ENCODE measurements at regions not wholly inside any gene's neighbourhood (a gene's known extent, or its start where the extent isn't known, plus 50 kb on each side); places are given as distances from the start of the nearest gene placed in this dataset.

DNA sequence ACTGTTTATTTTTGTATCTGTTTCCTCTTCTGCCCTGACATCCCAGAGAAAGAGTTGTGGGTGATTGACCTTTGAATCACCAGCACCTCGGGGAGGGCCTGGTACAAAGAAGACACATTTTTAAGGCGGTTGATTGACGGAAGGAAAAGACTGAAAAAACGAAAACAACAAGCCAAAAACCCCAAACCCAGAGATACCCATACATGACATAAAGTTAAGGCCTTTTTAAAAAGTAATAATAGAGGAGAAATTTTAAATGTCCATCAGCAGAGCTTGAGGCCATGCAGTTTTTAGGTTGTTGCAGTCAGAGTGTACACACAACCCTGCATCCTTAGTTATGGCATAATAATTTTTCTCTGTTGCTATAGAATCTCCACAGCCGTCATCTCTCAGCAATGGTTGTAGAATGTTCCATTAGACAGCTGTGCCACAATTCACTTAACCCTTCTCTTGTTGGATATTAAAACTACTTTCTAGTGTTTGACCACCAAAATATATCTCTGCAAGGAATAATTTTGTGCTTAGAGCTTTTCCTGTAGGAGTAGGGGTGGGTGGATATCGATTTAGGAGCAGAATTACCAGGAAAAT, 110.2 kb downstream of the GNL3L start:
- ChIA-PET CTCF (ENCODE audit: low intra/inter-chr PET ratio) (no interaction called here), POLR2A (interaction anchor here (0.8 to 1.2 kb wide), 4 partner anchors 53 to 360 kb away, joined by 3 to 4 read pairs (median 3); partner anchors contain the start of genes APEX2 and GNL3L)
- no peaks in the 10 kb centered on the region for H3K27me3 ChIP-seq (ENCODE audit: control insufficient read depth in 2 of 2, insufficient read depth in 2 of 2, low read length in 2 of 2)
- no peaks in the 10 kb centered on the region for H4K20me1 ChIP-seq (replicated peaks; ENCODE audit: control insufficient read depth, insufficient read depth, low read length)
- peaks cover 2 to 3% of the 10 kb centered on the region in 2 experiments; a peak in 3 of 5 replicates for H3K4me1 ChIP-seq (replicated peaks in 1 of 2; ENCODE audit: control insufficient read depth in 2 of 2, insufficient read depth in 2 of 2, low read length in 2 of 2)
- WGBS (ENCODE audit: insufficient coverage, low coverage, missing lambda C conversion rate) = 17% methylated on average over 5 of the region's 6 CpGs
- peak overlapping the region; percentile 97 for H2AFZ ChIP-seq (ENCODE audit: low read depth, low read length)
- DNase-seq (ENCODE audit: extremely low read depth in 1 of 4, low spot score in 3 of 4) (peak in 1 of 4 experiments; percentile 3), ATAC-seq (no peak), FAIRE-seq (no peak)
- peak overlapping the region; percentile 75 to 92 for H3K9ac ChIP-seq (ENCODE audit: insufficient read depth in 1 of 2, low read depth in 2 of 2, low read length in 2 of 2)
- peak overlapping the region; percentile 85 for H3K4me2 ChIP-seq (ENCODE audit: insufficient read depth, low read length)
- no peaks in the 10 kb centered on the region; the same call in 1 of the 2 replicates for H3K9me3 ChIP-seq (replicated peaks; ENCODE audit: control insufficient read depth, insufficient read depth, low read depth, low read length)
- no peaks in the 10 kb centered on the region for H3K79me2 ChIP-seq (ENCODE audit: control insufficient read depth, insufficient read depth, low read length)
- BruUV-seq (replicated peaks) = no TSS peak
- intact Hi-C loops (cut with micrococcal nuclease) = loop anchor here (10.0 kb wide), 1 partner anchor 415 kb away; no protein-coding TSS in a partner anchor
- in situ Hi-C loops (cut with MboI) = loop anchor here (25.0 kb wide), 1 partner anchor 422 kb away; no protein-coding TSS in a partner anchor
- no peaks in the 10 kb centered on the region for H3K36me3 ChIP-seq (ENCODE audit: control insufficient read depth, insufficient read depth, low read length)
- no peaks in the 10 kb centered on the region for H3K9me1 ChIP-seq (ENCODE audit: control insufficient read depth, insufficient read depth, low read length)
- peak overlapping the region; percentile 55 for H3K4me3 ChIP-seq
- peak overlapping the region; percentile 99 for H3K27ac ChIP-seq (ENCODE audit: extremely low read depth, low read depth, low read length)
- TF ChIP-seq ZFX (CRISPR knock-in tag; IDR thresholded peaks at IDR 0.05) (peak; percentile 52), ZNF253 (CRISPR knock-in tag; conservative IDR thresholded peaks at IDR 0.05) (no peak), TAF7 (tag; IDR thresholded peaks at IDR 0.05) (no peak), CHD4 (IDR thresholded peaks at IDR 0.05; ENCODE audit: insufficient read depth, insufficient replicate concordance, low read depth, low read length, poor library complexity, severe bottlenecking) (no peak), MTA1 (IDR thresholded peaks at IDR 0.05; ENCODE audit: borderline replicate concordance) (no peak), SRSF1 (IDR thresholded peaks at IDR 0.05; ENCODE audit: low read depth, low read length) (no peak), HDAC3 (IDR thresholded peaks at IDR 0.05; ENCODE audit: borderline replicate concordance, partially characterized antibody) (no peak), CBX8 (IDR thresholded peaks at IDR 0.05; ENCODE audit: borderline replicate concordance, extremely low read depth, low read depth, low read length, poor library complexity, severe bottlenecking) (no peak), CREB3L1 (IDR thresholded peaks at IDR 0.05; ENCODE audit: borderline replicate concordance, low read depth) (0 out of 2 replicates have a peak, but pooled peaks have one; percentile 2), ZNF695 (CRISPR knock-in tag; IDR thresholded peaks at IDR 0.05) (no peak)
- TF ChIP-seq, protein P1, sequence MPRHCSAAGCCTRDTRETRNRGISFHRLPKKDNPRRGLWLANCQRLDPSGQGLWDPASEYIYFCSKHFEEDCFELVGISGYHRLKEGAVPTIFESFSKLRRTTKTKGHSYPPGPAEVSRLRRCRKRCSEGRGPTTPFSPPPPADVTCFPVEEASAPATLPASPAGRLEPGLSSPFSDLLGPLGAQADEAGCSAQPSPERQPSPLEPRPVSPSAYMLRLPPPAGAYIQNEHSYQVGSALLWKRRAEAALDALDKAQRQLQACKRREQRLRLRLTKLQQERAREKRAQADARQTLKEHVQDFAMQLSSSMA (CRISPR knock-in tag; IDR thresholded peaks at IDR 0.05) = no peak
- TF ChIP-seq, protein P2, sequence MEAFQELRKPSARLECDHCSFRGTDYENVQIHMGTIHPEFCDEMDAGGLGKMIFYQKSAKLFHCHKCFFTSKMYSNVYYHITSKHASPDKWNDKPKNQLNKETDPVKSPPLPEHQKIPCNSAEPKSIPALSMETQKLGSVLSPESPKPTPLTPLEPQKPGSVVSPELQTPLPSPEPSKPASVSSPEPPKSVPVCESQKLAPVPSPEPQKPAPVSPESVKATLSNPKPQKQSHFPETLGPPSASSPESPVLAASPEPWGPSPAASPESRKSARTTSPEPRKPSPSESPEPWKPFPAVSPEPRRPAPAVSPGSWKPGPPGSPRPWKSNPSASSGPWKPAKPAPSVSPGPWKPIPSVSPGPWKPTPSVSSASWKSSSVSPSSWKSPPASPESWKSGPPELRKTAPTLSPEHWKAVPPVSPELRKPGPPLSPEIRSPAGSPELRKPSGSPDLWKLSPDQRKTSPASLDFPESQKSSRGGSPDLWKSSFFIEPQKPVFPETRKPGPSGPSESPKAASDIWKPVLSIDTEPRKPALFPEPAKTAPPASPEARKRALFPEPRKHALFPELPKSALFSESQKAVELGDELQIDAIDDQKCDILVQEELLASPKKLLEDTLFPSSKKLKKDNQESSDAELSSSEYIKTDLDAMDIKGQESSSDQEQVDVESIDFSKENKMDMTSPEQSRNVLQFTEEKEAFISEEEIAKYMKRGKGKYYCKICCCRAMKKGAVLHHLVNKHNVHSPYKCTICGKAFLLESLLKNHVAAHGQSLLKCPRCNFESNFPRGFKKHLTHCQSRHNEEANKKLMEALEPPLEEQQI (IDR thresholded peaks at IDR 0.05) = 0 out of 2 replicates have a peak, but pooled peaks have one; percentile 1

Data from K562 (cell line).